ENCODE measurements at regions not wholly inside any gene's neighbourhood (a gene's known extent, or its start where the extent isn't known, plus 50 kb on each side); places are given as distances from the start of the nearest gene placed in this dataset.

DNA sequence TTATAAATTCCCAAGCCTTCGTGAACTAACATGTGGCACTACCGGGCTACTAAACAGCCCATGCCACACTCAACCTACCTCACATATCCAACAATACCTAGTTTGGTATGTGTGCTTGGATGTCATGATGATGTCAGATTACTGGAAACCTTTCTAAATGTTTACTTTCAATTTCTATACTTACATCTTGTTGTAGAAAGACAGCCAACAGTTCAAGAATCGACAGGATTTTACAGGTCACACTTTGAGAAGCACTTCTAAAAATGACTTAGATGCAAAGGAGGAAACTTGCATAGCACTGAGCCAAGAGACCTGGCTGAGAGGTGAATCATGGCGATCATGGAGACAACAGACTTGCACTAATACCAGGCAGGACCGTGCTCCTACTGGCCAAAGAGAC, 209.9 kb downstream of the COL4A1 start:
- TF ChIP-seq, protein P1, sequence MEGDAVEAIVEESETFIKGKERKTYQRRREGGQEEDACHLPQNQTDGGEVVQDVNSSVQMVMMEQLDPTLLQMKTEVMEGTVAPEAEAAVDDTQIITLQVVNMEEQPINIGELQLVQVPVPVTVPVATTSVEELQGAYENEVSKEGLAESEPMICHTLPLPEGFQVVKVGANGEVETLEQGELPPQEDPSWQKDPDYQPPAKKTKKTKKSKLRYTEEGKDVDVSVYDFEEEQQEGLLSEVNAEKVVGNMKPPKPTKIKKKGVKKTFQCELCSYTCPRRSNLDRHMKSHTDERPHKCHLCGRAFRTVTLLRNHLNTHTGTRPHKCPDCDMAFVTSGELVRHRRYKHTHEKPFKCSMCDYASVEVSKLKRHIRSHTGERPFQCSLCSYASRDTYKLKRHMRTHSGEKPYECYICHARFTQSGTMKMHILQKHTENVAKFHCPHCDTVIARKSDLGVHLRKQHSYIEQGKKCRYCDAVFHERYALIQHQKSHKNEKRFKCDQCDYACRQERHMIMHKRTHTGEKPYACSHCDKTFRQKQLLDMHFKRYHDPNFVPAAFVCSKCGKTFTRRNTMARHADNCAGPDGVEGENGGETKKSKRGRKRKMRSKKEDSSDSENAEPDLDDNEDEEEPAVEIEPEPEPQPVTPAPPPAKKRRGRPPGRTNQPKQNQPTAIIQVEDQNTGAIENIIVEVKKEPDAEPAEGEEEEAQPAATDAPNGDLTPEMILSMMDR (IDR thresholded peaks at IDR 0.05): no peak
- TF ChIP-seq POLR2A (IDR thresholded peaks at IDR 0.05): no peak
- TF ChIP-seq POLR2AphosphoS5 (IDR thresholded peaks at IDR 0.05): no peak

Data from gastroesophageal sphincter (tissue), 3 donors.